Right forelimb (tissue), 1 donor: ENCODE measurements at regions not wholly inside any gene's neighbourhood (a gene's known extent, or its start where the extent isn't known, plus 50 kb on each side); places are given as distances from the start of the nearest gene placed in this dataset.

Source experiments
- DNase-seq: peaks from one replicate; pipeline ENCODE4 v3.0.0-alpha.2; 2018

DNA sequence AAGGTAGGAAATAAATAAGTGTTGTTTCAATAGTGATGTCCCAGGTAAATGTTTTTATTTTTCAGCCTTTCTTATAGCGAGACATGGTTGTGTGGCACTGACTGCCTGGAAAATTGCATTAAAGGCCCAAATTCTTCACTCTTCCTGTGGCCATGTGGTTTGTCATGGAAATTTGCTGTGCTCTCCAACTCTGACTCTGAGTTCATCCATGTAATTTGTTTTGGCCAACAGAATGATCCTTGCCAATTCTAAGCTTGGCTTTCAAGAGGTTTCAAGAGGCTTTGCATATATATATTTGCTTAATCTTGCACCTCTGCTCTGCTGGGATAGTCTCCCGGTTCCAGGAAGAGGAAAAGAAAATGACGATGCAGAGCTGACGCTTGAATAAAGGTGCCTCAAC lies 107.5 kb upstream of the ARHGEF26 start:
- no peak for DNase-seq

DNA sequence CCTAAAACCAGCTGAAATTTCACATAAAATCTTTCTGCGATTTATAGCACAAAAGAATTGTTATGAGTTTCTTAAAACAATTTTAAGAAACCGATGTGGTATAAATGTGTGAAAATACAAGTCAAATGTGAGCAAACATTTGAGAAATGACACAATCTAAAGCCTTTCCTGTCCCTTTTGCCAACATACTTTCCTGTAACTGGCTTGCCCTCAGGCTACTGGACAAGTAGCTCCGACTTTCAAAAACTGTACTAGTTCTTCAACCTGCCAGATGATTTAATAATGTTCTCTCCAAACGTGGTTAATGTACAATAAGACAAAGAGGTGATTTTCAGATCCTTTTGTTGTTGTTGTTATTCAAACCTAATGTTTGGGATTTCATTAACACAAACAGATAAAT lies 105.9 kb upstream of the ARHGEF26 start:
- no peak for DNase-seq

DNA sequence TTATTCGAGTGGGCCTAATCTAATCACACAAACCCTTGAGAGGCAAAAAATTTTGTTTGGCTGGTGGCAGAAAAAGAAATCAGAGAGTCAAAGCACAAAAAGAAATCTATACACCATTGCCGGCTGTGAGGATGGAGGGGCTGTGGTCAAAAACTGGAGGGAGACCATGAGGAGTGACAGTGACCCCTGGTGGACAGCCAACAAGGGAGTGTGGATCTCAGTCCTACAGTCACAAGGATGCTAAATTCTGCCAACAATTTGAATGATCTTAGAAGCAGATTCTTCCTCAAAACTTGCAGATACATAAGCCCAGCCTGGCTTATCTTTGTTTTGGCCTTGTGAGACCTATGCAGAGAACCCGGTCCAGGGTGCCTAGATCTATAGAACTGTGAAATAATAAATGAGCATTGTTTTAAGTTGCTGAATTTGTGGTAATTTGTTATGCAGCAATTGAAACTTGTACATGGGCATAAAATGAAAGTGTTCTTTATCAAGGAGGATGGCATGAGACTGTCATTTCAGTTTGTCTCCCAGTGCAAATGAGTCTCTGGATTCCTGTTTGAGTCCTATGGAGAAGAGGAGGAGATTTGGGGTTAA lies 103.0 kb upstream of the ARHGEF26 start:
- DNase-seq: no peak

DNA sequence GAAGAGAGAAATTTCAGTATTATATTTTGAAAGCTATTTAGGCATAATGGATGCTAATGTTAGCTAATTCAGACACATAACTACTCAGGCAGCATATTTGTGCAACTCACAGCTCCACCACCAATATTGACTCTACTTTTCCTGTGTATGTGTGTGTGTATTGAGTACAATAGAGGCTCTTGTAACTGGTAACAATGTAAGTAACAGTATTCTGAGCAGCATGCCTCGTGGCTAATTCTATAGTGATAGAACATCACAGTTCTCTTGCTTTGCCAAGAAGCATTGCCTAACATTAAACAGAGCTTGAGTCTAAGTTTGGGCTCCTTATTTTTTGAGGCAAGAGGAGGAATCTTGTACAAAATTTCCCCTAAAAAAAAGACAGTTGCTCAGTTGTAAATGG lies 98.6 kb upstream of the ARHGEF26 start:
- no peak for DNase-seq

DNA sequence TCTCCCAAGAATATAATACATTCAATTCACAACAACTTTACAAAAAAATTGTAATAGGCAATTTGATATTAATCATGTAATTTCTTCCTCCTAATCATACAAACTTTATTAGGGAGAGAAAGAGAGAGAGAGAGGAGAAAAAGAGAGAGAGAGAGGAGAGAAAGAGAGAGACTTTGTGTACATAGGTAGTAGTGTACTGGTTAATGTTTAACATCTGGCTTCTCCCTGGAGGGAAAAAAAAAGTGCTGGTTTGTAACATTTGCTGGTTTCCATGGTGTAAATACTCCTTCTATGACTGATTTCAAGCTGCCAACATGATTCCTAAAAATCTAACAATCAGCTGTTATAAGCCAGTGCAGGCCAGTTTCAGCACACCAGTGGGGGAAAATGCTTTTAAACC lies 98.0 kb upstream of the ARHGEF26 start:
- no peak for DNase-seq

DNA sequence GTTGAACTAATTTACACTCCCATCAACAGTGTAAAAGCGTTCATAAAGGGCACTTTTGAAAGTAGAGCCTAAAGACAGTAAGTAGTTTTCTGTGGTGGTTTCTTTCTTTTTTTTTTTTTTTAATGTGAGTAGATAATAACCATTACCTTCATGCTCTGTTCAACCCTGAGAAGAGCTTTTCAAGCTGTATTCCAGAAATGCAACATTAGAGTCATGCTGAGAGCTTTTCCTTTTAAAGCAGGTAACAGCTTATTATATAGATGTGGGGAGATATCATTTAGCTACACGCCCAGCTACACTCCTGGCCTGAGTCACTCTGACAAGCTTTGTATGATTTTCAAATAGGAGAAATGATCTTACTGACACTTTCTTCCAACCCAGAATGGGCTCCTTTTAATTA lies 96.2 kb upstream of the ARHGEF26 start:
- DNase-seq: no peak

DNA sequence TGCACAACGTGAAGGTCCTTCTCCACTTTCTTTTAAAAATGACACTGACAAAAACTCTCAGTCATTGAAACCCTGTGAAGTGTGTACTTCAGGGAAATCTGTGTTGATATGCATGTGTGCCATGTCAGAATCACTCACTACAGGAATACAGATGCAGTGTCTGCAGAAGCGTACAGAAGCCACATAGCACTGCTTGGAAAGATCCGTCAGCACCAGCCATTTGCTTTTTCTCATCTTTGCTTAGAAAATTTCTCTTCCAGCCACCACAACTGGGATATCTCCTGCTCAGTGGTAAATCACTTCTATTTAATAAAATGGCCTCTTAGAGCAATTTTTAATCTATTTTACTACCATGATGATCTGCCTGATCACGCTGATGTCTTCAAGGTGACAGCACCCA lies 91.3 kb upstream of the ARHGEF26 start:
- DNase-seq: no peak

DNA sequence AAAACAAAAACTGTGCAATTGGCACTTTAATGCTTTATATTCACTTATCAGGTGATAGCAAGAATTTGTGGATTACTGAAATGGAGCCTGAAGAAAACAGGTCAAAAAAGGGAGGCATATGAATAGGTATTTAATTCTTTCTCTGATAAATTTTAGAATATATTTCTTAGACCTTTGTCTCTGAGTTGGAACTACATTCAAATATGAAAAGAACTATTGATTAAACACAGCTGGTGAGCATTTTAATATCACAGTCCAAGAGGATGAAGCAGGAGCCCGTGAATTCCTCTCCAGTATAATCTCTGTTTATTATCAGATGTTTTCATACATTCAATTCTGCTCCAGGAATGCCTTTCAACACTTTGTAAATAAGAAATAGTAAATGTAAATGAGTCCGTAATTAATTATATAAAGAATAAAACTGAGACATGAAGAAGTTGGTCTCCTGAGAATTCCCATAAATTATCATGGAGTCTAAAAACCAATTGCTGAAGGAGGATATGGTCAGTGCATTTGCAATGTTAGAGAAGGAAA lies 86.3 kb upstream of the ARHGEF26 start:
- no peak for DNase-seq

DNA sequence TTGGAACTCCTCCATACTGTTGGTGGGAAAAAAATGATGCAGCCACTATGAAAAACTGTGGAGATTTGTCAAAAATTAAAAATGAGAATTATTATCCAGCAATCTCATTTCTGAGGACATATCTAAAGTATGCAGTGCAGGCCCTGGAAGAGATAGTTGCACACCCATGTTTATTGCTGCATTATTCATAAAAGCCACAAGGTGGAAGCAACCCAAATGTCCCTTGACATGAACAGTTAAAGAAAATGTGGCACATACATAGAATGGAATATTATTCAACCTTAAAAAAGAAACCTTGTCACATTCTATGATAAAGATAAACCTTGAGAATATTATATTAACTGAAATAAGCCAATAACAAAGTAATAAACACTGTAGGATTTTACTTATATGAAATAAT lies 80.9 kb upstream of the ARHGEF26 start:
- no peak for DNase-seq

DNA sequence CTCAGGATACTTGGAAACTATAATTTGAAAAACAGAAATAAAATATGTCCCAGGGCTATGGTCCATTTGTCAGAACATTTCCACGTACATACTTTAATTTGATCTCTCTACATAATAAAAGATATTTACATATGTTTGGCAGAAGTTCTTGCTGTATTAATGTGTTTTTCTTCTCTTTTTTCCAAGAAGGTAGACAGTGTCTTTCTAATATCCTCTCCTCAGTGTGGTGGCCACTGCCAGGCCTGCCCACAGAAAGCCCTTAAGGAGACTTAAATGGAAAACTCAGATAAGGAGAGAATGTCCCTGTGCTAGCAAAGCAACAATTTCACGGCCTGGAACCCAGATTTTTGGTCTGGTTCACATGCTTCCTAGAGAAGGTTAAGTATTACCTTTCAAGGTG lies 76.5 kb upstream of the ARHGEF26 start:
- DNase-seq: no peak

DNA sequence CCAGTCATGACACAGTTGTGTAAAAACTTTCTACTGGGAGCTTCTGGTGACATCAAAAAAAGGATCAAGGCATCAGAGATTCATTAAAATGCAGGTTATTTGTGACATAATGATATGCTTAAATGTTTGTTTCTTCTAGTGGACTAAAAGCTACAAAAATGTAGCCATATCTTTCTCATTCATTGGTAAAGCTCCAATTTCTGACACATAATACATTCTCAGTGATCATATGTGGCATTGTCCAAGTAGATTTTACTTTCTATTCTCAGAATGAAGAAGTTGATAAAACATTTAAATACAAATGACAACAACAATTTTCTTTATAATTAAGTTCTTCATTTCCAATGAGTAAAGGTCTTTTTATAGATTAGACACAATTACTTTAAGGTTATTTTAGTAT lies 71.0 kb upstream of the ARHGEF26 start:
- no peak for DNase-seq

DNA sequence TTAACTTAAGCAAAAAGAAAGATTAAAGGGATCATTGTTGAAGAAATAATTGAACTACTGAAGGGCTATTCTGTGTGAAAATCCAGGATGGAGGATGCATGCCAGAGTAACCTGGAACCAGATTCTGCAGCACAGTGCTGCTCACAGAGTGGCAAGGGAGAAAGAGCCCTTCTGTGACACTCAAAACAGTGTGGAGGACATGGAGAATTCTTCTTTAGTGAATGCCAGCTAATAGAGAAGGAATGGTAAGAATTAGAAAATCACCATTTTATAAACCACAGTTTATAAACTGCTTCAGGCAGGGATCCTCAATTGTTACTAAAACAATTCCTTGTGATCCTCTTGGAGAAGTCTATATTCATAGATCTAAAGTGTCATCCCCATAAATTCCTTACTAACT lies 70.4 kb upstream of the ARHGEF26 start:
- DNase-seq: no peak

DNA sequence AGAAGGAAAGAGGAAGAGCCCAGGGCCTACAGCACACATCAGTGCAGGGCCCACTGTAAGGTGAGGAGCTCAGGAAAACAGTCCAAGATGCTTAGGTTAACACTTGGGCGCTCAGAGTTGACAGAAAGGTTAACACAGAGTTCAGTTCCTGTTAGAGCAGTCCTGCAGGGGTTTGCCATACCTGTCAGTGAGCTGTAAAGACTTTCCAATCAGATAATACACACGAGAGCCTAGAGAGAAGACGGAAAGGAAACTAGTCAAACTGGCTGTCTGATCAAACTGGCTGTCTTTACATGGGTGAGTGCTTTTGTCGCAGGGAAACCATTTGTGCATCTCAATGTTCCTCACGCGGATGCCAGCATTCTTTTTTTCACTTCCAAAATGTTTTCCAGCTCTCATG lies 61.4 kb upstream of the ARHGEF26 start:
- DNase-seq: no peak

DNA sequence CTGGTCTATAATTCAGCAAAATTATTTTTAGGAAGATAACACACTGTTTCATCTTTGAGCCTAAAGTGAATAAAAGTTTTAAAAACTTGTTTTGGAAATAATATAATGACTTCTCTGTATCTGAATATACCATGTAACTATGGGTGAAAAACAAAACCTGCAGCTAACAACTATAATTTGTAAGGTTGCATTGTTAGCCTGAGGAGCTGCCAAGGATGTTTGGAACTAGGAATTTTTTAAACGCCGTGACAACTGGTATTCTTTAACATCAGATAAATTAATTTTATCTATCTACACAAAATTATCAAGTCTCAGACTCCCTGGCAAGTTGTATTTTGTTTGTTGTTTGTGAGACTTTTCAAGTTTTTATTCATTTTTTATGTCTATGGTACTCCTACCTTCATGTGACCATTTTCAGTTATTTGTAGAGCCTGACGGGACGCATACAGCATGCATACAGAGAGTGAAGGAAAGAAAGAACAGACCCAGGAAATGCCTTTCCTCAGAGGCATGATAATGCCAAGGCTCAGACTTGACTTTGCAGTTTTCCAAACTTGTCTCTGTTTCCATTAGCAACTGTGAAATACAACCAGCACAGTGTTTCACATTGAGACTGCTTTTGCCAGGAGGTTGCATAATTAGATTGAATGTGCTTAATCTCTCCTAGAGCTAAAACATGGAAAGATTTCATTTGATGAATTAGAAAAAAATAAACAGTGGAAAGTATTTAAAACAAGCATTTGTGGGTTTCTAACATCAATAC lies 60.8 kb upstream of the ARHGEF26 start:
- no peak for DNase-seq

DNA sequence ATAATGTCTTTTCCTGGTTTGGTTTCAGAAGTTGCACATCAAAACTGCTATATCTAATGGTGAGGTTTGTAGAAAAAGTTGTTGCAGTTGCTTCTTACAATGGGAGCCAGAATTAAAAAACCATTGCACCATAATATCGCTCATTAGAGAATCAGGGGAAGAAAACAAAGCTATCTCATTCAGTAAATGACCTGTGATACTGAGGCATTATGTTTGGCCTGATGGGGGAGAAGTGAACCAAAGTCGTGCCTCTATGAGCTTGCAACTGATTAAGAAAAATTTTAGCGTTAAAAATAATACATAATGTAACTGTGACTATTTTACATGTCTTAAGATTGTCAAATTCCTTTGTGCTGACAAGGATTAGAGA lies 60.2 kb upstream of the ARHGEF26 start:
- DNase-seq: no peak

DNA sequence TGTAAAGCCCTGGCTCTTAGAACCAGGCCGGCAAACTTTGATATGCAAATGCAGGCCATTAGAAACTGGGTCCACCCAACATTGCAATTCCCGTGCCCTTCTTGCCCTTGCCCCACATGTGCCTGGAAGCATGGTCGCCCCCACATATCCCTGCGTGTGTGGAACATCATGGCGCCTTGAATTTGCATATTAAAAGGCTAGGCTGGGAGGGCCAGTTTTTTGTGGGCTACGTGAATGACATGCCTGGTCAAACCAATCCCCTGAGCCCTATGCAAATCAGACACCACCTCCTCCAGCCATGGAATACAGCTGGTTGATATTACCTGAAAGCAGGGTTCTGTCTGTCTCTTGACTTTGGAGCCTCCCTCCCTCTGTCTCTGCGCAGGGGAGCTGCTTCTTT lies 58.7 kb upstream of the ARHGEF26 start:
- DNase-seq: no peak

DNA sequence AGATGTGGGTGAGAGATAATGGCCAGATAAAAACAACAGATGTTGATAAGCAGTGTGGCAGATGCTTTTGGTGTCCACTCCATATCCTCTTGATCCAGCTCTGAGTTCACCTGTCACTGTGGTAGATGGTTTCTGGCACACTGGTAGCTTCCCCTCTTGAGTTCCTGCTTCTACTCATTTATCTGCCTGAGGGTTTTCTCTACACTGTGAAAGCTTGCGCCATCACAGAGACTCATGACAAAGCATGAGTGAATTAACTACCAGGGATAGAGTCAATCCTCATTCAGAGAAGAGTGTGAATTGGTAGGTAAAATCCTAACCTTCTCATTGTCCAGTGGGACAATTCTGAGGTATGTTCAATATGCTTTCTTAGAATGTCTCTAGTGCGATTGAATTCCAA lies 50.0 kb upstream of the ARHGEF26 start:
- no peak for DNase-seq
